NCI-H82 (cell line): ENCODE measurements at regions not wholly inside any gene's neighbourhood (a gene's known extent, or its start where the extent isn't known, plus 50 kb on each side); places are given as distances from the start of the nearest gene placed in this dataset.
A peak's percentile ranks its signal among the peaks of the same experiment; 100 is the strongest.

ENCODE experiments used
- DNase-seq: peaks from one replicate; lab custom pipeline; 2025; lab: John Stamatoyannopoulos, UW

DNA sequence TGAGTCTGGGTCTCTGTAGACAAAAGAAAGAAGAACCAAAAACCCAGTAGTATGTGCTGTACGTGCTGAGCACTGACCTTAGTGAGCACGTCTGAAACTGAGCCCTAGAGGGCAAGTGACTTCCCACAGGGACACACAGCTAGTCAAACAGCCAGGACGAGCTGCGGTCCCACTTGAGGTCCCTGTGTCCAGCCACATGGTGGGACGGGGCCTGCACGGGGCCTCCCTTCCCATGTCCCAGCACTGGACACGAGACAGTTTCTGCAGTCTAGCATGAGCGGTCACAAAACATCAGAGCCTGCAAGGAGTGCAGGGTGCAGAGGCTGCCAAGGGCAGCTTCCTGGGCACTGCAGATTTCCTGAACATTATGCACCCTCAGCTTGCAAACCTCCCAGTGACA lies 121.6 kb downstream of the NCOR2 start:
- no peak for DNase-seq

DNA sequence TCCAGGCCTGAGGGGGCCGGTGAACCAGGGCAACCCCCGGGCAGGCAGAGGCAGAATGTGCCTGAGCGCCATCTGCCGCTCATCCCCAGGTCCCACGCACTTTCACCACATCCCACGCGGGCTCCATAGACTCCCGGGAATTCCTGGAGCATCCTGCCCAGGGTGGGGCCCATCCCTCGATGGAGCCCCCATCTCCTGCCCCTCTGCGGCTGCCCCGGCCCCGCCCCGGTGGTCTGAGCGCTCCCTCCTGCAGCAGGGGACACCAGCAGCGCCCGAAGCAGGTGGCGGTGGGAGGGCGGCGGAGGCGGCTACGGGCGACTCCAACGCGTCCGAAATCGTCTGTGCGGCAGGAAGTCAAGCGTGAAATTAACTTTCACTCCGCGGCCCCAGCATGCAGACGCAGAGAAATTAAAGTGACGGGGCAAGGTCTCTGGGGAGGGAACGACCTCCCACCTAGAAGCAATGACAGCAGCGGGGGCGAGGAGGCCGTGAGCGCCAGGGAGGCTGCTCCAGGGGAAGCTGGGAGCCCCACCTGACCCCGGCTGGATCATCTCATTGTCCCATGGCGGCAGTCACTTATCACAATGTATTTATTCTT lies 122.2 kb downstream of the NCOR2 start:
- DNase-seq, result peak; percentile 46

DNA sequence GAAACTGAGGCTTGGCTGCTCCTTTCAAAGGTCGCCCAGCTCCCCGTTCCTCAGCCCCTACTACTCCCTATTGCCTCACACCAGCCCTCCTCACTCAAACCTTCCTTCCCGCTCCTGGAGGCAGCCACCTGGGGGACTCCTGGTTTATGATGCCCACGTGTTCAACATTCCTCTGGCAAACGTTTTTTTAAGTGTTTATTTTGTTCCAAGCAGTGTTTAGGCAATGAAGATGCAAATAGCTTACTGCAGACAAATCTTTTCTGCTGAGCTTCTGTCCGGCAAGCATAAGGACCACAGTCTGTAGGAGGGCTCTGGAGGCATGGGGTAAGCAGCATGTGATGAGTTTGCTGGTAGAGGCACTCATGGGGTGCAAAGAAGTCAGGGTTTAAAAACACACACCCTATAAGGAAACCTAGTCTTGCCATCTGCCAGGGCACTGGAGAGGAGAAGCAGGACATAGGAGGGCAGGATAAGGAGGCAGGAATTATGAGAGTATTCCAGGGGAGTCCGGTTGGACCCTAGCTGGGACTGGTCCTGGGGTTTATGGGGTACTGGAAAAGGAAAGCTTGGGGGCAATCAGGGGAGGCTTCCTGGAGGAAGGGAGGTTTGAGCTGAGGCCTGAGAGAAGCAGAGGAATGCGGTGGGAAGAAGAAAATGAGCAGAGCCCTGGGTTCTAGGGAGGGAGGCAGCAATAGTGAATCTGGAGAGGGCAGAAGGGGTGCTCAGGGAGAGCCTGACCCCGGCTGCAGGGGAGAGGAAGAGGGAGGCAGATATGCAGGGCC lies 123.3 kb downstream of the NCOR2 start:
- DNase-seq, result no peak

DNA sequence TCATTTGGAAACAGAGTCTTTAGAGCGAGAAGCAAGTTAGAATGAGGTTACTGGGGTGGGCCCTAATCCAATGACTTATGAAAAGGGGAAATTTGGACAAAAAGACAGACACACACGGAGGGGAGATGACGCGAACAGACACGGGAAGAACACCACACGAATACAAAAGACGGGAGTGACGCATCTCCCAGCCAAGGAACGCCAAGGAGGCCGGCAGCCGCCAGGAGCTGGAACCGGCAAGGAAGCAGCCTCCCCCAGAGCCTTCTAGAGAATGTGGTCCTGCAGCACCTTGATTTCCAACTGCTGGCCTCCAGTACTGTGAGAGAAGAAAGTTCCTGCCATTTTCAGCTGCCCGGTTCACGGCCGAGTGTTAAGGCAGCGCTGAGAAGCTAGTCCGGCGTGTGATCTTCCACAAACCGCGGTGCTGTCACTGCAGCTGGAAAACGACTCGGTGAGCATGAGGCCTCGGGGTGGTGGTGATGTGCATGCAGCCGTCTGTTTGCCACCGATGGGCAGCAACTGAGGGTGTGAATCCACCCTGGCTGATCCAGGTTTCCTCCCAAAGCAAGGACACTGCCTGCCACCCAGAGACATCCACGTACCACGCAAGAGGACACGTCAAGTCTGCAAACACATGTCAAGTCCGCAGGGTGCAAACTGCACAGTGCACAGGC lies 124.5 kb downstream of the NCOR2 start:
- DNase-seq, result no peak

DNA sequence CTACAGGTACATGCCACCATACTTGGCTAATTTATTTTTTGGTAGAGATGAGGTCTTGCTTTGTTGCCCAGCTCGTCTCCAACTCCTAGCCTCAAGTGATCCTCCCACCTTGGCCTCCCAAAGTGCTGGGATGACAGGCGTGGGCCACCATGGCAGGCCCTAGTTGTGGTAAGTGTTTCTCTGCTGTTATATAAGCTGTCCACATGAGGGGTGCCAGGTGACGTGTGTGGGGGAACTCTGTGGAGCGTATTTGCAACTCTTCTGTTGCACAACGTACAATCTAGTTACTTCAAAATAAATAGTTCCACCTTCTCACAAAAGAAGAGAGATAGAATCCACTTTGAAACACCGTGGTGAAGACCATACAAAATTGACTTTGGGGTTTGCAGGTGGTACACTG lies 125.1 kb downstream of the NCOR2 start:
- DNase-seq, result no peak

DNA sequence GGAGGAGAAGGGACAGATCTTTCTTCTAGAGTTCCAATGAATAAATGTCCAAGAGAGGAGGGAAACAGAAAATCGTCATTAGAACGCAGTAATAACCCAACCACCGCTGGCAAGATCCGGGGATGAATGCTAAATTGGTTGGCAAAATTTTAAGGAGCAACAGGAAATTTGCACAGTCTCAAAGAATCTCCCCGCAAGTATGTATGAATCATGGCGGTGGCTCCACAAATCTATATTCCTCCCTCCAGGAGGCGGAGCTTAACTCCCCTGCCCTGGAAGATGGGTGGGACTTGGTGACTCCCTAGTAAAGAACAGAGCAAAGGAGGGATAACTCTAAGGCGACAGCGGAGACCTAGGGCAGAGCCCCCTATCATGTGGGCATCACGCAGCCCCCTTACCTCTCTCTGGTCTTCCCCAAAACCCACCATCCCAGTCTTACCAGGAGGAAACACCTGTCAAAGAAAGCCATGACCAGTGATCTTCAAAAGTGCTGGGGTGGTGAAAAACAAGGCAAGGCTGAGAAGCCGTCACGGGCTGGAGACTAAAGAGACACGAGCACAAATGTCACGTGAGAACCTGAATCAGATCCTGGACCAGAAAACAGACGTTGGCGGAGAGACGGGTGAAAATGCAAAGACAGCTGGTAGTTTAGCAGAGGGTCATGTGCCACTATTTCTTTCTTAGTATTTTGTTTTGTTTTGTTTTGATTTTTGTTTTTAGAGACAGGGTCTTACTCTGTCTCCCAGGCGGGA lies 125.8 kb downstream of the NCOR2 start:
- DNase-seq, result no peak

DNA sequence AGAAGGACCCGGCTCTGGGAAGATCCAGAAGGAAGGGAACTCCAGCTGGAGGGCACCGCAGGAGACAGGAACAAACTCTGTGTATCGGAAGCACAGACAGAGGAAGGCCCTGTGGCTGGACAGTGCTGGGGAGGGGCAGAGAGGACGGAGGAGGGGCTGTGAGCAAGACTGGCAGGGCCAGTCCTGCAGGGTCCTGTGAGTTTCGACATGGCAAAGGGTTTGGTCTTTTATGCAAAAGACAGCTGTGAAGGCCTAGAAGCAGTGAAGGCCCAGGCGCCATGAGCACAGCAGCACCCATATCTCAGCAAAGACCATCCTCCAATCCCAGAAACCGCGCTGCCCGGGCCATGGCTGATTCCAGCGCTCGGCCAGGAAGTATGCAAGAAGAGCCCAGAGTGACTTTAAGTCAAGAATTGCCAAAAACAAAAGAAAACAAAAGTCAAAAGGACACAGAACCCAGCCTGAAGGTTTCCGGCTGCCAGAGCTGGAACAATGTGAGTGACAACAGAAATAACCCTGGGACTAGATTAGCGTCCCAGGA lies 126.5 kb downstream of the NCOR2 start:
- DNase-seq, result no peak

DNA sequence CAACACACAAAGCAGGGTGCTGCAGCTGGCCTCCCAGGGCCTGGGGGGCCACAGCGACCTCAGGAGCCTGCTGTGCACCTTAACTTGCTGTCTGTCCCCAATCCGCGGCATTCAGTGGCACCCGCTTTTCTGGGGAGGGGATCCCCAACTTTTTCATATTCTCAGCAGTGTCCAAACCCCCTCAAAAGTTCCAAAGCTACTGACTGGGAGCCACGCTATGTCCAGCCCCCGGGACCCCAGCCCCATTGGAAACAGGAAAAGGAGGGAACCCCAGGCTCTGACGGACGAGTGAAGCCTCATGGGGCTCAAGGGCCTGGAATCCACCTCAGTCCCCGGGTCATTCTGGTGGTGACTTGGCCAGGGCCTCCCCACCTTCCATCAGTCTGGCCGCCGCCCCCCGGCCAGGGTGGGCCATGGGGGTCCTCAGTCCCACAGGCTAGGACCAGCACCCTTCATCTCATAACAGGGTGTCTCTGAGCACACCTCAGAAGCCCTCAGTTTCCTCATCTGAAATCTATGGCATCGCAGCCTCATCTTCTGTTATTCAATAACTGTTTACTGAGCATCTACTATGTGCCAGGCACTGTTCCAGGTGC lies 127.3 kb downstream of the NCOR2 start:
- DNase-seq, result no peak

DNA sequence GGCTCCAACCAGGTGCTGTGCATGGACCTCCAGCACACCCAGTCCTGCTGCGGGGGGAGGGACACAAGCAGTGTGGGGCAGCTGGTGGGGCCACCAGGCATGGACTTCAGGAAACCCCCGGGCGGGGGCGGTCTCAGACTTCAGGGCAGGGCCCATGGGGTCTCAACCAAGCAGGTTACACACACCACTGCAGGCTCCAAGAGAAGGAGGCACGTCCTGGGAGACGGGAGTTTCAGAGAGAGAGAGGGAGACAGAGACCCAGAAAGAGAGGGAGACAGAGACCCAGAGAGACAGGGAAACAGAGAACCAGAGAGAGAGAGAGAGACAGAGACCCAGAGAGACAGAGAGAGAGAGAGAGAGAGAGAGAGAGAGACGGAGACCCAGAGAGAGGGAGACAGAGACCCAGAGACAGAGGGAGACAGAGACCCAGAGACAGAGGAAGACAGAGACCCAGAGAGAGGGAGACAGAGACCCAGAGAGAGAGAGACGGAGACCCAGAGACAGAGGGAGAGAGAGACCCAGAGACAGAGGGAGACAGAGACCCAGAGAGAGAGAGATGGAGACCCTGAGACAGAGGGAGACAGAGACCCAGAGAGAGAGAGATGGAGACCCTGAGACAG lies 128.9 kb downstream of the NCOR2 start:
- no peak for DNase-seq

DNA sequence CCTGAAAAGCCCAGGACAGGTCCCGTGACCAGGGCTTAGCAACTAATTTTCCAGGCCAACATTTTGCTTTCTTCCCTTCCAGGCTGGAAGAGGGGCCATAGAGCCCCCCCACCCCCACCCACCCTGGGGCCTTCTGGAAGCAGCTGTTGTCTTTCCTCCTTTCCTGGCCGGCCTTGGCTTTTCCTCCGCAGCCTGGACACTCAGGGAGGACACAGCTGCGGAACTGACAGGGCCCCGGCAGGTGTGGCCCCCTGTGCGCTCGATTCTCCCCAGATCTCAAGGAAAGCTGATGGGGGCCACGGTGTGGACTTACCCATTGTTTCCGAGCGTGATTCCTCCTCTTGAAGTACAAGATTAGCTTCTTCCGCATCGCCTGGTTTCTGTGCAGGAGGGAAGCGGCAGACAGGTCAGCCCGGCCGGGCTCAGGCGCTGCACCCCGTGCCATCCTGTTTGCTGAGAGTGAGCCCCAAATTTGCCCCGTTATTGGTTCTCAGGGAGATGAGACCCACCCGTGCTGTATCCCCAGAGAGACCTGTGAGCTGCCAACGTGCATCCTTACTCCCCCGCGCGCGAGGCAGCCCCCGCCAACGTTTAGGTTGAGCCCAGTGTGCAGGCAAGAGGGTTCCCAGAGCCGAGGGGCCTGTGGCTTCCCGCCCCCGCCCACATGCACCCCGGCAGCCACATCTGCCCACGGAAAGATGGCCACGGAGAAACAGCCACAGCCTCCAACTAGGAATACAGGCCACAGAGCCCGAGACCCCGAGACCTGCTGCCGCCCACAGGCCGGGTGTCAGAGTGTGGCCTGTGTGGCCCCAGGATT lies 129.6 kb downstream of the NCOR2 start:
- DNase-seq, result no peak

DNA sequence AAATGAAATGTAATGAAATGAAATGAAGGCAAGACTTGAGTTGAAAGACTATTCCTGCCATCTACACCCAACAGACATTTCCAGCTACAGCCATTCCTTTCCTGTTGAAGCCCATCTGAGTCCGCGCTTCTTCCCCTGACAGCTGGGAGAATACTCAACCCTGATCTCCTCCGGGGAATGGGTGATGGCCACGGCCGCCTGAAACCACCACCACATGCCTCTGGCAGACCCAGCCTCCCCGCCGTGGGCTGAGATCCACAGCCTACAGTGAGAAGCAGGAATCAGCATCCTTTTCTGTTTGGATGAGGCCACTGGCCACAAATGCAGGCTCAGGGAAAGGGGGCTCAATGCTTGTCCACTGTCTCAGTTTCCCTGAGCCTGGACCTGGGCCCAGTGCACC lies 130.3 kb downstream of the NCOR2 start:
- no peak for DNase-seq

DNA sequence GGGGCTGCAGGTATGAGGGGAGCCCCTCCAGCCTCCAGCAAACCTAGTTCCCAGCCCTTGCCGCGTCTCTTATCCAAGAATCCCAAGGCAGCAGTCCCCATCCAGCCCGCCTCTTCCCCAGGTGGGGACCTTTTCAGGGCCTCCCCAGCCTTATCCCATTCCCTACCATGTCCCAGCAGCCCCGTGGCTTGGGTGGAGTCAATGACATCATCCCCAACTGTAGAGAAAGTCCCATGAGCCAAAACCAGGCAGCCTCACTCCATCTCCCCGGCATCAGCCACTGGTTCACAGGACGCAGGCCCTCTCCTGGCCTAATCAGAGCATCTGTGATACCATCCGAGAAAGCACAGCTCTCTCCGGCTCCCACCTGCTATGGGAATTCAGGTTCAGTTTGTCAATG lies 131.0 kb downstream of the NCOR2 start:
- no peak for DNase-seq

DNA sequence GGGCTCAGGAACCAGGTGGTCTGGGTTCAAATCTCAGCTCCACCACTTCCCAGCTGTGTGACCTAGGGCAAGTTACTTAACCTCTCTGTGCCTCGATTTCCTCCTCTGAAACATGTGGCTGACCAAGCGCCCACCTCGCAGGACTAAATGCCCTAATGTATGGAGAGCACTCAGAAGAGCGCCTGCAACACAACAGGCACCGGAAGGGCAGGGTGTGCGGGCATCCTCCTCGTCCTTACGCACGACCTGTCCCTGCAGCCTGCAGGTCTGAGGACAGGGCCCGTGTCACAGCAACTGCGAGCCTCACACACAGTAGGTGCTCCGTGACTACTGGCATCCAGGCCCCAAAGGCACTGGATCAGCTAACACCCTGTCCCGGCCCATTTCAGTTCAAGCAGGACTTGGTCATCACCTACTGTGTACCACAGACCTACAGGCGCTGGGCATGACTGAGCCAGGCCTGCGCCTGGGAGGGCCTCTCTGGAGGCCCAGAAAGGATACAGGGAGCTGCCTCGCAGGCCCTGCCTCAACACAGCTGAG lies 131.5 kb downstream of the NCOR2 start:
- no peak for DNase-seq

DNA sequence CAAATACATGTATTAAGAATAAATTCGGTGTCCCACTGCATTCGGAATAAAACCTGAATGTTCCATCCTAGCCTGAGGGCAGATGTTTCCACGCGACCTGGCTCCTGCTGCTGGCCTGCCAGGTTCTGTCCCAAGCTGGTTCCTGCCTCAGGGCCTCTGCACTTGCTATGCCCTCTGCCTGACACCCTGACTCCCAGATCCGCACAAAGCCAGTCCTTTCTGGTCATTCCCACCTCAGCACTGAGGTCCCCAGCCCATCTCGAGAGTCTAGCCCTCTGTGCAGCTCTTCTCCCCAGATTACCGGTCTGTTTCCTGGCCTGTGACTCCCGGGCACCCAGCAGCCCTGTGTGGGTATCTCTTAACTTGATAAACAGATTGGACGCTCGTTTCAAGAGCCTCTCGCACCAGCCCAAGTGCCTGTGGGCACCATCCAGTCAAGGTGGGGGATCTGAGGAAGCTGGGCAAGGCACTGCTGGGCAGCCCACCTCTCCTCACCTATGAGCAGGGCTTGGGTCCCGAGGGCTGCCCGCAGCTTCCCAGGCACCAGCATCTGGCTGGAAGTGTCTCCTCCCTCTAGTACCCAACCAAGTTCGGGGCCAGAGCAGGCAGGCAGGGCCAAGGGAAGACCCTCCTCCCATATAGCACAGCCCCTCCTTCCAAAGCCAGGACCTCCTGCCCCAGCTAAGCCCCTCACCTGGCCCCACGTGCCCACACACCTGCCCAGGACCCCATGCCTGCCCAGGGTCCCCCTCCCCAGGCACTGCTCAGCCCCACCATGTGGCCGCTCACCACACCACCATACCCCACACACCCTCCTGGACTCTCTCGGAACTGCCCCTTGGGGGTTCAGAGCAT lies 132.2 kb downstream of the NCOR2 start:
- no peak for DNase-seq

DNA sequence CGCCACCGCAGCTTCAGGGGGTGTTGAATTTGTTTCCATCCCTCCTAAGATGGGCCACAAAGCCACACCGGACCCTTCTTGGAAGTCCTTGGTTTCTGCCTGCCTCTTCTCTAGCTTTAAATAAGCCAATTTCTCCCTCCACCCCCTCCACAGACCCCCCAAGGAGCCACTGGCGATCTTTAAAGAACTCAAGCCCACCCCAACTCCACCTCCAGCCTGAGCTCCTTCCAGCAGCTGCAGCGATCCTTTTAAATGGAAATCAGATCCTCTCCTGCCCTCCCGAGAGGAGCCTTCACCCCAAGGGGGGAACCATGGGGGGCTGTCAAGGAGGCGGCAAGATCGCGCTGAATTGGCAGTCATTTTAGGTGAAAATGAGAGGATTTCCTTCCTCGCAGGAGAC lies 133.1 kb downstream of the NCOR2 start:
- no peak for DNase-seq

DNA sequence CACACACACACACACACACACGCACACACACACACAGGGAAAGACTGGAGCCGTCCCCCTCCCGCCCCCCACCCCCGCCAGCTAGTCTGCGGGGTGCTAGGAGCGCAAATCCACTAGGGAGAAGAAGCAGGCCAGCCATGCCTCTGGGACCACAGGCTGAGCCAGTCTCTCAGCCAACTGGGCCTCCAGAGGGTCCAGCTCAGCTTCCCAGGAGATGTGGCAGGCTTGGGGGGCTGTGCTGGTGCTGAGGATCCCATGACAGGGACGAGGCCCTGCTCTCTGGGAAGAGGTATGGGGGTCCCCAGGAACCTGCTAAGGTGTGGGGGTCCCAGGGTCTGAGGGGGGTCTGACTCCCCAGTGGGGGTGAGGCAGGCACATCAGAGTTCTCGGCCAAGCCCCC lies 133.5 kb downstream of the NCOR2 start:
- no peak for DNase-seq

DNA sequence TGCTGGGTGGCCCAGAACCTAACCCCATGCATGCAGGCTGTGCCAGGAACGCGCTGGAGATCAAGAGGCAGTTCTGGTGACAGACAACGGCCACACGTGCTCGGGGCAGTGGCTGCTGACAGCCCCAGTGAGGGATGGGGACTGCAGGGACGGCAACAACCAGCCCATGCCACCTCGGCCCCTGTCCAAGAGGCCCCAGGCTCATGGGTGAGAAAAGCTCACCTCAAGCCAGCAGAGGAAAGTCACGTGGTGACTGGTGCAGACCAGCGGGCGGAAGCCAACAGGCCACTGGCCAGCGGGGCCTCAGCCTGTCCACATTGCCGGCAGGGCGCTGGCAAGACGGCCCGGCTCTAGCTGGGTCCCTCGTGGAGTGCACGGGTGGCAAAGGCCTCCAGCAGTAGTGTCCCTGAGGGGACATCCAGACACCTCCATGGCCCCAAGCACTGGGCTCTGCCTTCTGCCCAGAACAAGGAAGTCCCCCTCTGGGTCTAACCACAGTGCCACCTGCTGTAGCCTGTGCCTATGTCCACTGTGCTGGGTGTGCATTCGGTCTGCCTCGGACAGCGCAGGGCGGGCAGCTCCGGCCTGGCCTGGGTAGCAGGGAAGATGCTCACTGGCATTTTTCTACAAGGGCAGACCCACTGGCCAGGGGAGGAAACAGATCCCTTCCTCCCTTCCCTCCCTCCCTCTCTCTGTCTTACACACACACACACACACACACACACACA lies 134.1 kb downstream of the NCOR2 start:
- DNase-seq, result no peak

DNA sequence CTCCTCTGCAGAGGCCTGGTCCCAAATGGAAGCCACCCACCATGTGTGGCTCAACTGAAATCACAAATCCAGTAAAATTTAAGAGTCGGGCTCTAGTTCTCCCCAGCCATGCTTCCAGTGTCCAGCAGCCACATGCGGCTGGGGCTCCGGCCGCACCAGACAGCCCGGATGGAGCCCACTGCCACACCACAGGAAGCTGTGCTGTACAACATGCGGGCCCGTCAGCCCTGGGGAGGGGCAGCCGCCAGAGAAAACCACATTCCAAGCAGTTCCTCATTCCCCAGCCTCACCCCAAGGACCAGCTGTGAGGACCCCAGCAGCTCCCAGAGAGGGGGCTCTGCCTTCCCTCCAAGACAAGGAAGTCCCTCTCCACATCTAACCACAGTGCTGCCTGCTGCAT lies 135.0 kb downstream of the NCOR2 start:
- DNase-seq, result no peak

DNA sequence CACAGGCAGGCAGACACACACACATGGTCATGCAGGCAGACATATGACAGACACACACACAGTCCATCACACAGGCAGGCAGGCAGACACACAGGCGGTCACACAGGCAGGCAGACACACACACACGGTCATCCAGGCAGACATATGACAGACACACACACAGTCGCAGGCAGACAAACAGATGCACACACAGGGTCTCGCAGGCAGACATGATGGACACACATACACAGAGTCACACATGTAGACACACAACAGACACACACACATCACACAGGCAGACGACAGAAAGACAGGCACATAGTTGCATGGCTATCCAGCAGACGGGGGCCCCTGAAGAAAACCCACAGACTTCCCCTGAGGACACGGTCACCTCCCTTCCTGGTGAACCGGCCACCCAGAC lies 135.4 kb downstream of the NCOR2 start:
- no peak for DNase-seq
